Ishikawa (cell line): ENCODE measurements at regions not wholly inside any gene's neighbourhood (a gene's known extent, or its start where the extent isn't known, plus 50 kb on each side); places are given as distances from the start of the nearest gene placed in this dataset.

Experiments
- CEBPB ChIP-seq: IDR thresholded peaks from 2 replicates; pipeline ENCODE4 v1.6.1; 2012
- CREB1 ChIP-seq: IDR thresholded peaks from 2 replicates; pipeline ENCODE4 v1.6.1; 2012; ENCODE audit warnings: low read depth
- EP300 ChIP-seq: IDR thresholded peaks from 2 replicates; pipeline ENCODE4 v1.6.1; 2012; ENCODE audit warnings: borderline replicate concordance
- NFIC ChIP-seq: IDR thresholded peaks from 2 replicates; pipeline ENCODE4 v1.6.1; 2012
- RAD21 ChIP-seq: IDR thresholded peaks from 2 replicates; pipeline ENCODE4 v1.6.1; 2012; ENCODE audit warnings: low read depth
- TAF1 ChIP-seq: IDR thresholded peaks from 2 replicates; pipeline ENCODE4 v1.6.1; 2012; ENCODE audit warnings: low read depth, mild to moderate bottlenecking
- TEAD4 ChIP-seq: IDR thresholded peaks from 2 replicates; pipeline ENCODE4 v1.6.1; 2012
- YY1 ChIP-seq: IDR thresholded peaks from 2 replicates; pipeline ENCODE4 v1.6.1; 2012; ENCODE audit warnings: low read depth
- ZBTB7A ChIP-seq: IDR thresholded peaks from 2 replicates; pipeline ENCODE4 v1.6.1; 2012; ENCODE audit warnings: low read depth
- TF ChIP-seq, protein P1 (sequence below): IDR thresholded peaks from 2 replicates; pipeline ENCODE4 v1.6.1; 2012

DNA sequence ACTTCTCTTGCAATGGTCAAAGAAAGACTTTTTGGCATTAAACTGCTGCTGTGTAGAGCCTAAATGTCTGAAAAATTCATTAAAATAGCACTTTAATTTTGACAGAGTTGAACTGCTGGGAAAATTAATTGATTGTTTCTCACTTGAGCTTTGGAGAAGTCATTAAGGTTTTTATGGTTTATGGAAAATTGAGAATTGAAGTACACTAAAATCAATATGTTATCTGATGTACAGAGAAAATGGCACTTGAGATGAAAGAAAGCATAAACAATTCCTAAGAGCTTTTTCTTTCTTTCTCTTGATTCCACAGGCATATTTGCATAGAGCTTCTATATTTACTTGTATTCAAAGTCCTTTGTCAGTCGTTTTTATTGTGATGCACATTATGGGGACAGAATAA lies 188.5 kb upstream of the CAND1 start:
- TF ChIP-seq CREB1 (no peak), NFIC (no peak), CEBPB (no peak), TAF1 (no peak), TEAD4 (no peak), EP300 (no peak), ZBTB7A (no peak), YY1 (no peak), RAD21 (no peak)
- TF ChIP-seq, protein P1, sequence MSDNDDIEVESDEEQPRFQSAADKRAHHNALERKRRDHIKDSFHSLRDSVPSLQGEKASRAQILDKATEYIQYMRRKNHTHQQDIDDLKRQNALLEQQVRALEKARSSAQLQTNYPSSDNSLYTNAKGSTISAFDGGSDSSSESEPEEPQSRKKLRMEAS: no peak
